GM21619 (cell line): ENCODE measurements at regions not wholly inside any gene's neighbourhood (a gene's known extent, or its start where the extent isn't known, plus 50 kb on each side); places are given as distances from the start of the nearest gene placed in this dataset.

Experiments used
- ATAC-seq: cut with Tn5 transposase; IDR thresholded peaks from one replicate; pipeline ENCODE4 v1.9.1; 2021; ENCODE audit not compliant: unreplicated experiment

DNA sequence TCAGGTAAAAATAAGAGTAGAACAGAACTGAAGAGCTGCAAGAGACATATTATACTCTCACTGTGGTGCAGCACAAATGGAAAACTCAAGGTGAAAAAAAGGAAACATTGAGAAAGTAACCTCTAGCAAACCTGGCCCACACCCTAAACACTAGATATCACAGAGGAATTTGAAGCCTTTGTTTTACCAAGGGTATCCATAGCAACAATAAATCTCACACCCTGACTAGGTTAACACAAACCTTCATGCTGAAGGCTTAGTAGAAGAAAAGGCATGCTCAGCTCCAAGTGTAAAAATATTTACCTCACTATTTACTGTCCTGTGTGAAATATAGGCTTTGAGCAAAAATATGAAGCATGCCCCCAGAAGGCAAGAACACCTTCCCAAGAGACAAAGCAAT lies 61.9 kb upstream of the TAB3 start:
- no peak for ATAC-seq

DNA sequence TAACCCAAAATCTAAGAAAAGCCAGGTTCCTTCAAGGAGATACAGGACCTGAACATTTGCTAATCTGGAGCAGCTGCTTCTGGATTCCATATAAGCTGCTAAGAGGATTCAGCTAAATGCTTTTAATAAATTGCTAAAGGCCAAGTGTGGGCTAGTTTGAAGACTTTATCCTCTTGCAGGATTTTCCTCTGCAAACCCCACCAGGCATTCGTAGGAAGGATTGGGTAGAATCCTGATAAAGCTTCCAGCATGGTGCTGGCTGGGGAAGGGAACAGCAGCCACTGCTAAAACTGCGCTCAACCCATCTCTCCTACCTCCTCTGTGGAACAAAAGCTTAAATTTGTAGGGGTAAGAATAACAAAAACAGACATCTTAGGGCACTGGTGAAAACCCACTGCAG lies 61.3 kb upstream of the TAB3 start:
- no peak for ATAC-seq

DNA sequence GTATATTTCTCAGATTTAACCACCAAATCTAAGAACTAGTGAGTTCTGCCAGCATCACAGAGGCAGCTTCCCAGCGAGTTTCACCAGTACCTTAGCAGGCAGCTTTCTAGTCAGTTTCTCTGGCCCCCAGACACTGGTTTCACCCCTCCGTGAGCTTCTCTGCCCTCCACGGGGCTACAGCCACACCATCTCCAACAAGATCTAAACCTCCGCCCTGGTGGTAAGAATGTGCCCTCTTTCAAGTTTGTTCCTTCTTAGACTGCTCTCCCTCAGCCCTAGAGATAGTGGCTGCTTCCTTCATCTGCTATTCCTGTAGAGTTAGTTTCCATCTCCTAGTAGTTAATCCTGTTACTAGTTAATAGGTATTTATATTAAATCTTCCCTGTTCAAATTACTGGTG lies 60.5 kb upstream of the TAB3 start:
- ATAC-seq = no peak

DNA sequence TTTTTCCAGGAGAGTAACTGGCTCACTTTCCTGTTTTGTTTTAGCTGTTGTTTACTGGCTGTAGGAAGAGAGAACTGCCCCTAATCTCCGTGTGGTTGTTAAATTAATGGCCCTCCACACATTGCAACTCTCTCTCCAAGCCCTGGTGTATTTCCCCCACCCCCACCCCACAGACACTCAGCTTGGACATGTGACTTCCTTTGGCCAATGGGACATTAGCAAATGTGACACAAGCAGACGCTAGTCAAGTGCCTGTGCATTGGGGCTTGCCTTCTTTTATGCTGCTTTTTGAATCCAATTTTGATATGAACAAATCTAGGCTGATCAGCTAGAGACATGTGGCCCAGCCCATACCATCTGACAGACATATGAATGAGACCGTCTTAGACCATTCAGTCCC lies 59.6 kb upstream of the TAB3 start:
- ATAC-seq = no peak

DNA sequence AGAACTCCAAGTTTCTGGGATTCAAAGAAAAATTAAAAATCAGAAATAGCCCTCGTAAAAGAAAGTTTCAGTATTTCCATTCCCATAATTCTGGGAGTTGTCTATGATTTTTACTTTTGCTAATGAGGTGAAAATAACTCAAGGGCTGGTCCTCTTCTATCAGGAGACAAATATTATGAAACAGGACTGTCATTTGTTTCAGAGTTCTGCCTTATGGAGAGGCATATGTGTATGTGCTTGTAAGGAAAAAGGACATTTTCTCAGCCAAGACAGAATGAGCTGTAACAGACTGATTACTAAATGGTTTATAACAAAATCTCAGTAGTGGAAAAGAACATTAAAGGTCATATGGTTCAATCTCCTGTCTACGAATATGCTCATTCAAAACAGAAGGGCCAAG lies 59.0 kb upstream of the TAB3 start:
- ATAC-seq = no peak

DNA sequence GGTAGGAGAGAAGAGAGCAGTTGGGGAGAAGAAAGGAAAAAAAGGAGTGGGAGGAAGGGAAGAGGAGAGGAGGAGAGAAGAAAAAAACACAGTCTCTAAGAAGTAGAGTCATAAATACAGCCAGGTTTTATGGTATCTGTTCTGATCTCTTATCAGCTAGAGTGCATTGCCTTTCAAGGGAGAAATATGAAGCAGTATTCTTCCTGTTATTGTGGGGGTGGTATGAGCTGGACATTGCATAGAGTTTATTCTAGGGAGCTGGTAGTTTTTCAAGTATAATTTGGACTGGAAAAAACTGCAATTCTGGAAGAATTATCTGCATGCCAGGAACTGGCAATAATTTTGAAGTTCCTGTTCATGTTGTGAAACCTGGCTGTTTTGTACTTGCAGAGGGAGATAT lies 54.9 kb upstream of the TAB3 start:
- ATAC-seq = no peak

DNA sequence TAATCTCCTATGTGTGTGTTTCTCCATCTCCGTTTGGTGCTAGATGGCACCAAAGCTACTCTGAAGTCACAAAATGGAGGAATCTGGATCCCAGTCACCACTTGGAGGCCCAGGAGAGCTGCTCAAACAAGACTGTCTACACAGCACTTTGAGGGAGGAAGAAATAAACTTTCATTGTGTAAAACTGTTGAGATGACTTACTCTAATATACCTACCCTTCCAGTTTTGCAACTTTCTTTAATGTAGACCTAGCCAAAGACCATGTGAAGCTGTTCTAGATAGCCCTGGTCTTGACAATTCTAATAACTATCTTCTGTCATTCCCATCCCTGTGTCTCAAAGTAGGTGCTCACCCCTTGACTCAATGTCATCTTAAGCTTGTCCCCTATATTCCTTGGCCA lies 52.8 kb upstream of the TAB3 start:
- no peak for ATAC-seq

DNA sequence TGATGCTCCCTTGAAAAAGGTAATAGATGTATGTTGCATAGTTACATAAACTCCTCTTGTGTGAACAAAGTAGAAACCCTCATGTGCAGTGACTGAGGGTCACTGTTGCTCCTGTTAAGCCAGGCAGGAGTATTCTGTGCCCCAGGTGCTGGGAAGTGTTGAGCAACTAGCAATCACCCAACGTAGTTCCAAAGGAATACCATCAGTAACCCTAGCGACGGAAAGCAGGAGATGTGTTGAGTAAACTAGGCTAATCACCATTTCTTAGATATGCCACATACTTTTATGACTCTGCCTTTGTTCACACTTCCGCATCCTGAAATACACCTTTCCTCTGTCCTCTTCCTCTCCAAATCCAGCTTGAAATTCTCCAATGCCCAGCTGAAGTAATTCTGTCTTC lies 50.9 kb upstream of the TAB3 start:
- no peak for ATAC-seq
